RCC 7860 (cell line): ENCODE measurements at regions not wholly inside any gene's neighbourhood (a gene's known extent, or its start where the extent isn't known, plus 50 kb on each side); places are given as distances from the start of the nearest gene placed in this dataset.
A peak's percentile ranks its signal among the peaks of the same experiment; 100 is the strongest.
"Not testable (repeated sequence)": the region's sequence is repeated elsewhere in the genome, so short reads cannot be mapped to it uniquely, and the experiment has no call there.

Experiments
- DNase-seq: peaks from one replicate; pipeline ENCODE4 v3.0.0-alpha.2; 2015; ENCODE audit warnings: low spot score
- FAIRE-seq: peaks from 2 replicates; lab custom pipeline; 2012; peaks lifted over from hg19 to GRCh38; lab: Jason Lieb, UNC

GRCh38 chr12:62010973-62011372 lies 249.2 kb upstream of the USP15 start:
- FAIRE-seq, result not testable (repeated sequence)

GRCh38 chr12:62014330-62014729 lies 245.9 kb upstream of the USP15 start:
- FAIRE-seq, result no peak

More at GRCh38 chr12:62010973-62011372, 249.2 kb upstream of the USP15 start:
- DNase-seq, result not testable (repeated sequence)

GRCh38 chr12:62016021-62016420 lies 244.2 kb upstream of the USP15 start:
- FAIRE-seq, result no peak
- no peak for DNase-seq

More at GRCh38 chr12:62014330-62014729, 245.9 kb upstream of the USP15 start:
- no peak for DNase-seq

- DNase-seq, result no peak
- FAIRE-seq, result no peak
Observed at GRCh38 chr12:62021808-62022207, 238.4 kb upstream of the USP15 start.

- FAIRE-seq, result no peak
- no peak for DNase-seq
Observed at GRCh38 chr12:62028536-62028935, 231.7 kb upstream of the USP15 start.

GRCh38 chr12:62032870-62033269 lies 227.3 kb upstream of the USP15 start:
- no peak for DNase-seq
- no peak for FAIRE-seq

GRCh38 chr12:62044450-62045135 lies 215.6 kb upstream of the USP15 start:
- FAIRE-seq, result no peak
- no peak for DNase-seq

GRCh38 chr12:62045211-62045610 lies 215.0 kb upstream of the USP15 start:
- DNase-seq, result no peak

GRCh38 chr12:62050785-62051184 lies 209.4 kb upstream of the USP15 start:
- FAIRE-seq, result no peak
- no peak for DNase-seq

More at GRCh38 chr12:62045211-62045610, 215.0 kb upstream of the USP15 start:
- FAIRE-seq, result no peak

GRCh38 chr12:62069976-62070375 lies 190.2 kb upstream of the USP15 start:
- no peak for DNase-seq
- no peak for FAIRE-seq

- DNase-seq, result not testable (repeated sequence)
- FAIRE-seq, result peak; percentile 28
Observed at GRCh38 chr12:62073236-62073635, 187.0 kb upstream of the USP15 start.

- FAIRE-seq (no peak), DNase-seq (no peak)
Observed at GRCh38 chr12:62075870-62076269, 184.3 kb upstream of the USP15 start.

- no peak for FAIRE-seq
- no peak for DNase-seq
Observed at GRCh38 chr12:62078020-62078419, 182.2 kb upstream of the USP15 start.

- FAIRE-seq (no peak), DNase-seq (no peak)
Observed at GRCh38 chr12:62082448-62082847, 177.8 kb upstream of the USP15 start.

- DNase-seq, result no peak
- FAIRE-seq, result no peak
Observed at GRCh38 chr12:62098132-62098531, 162.1 kb upstream of the USP15 start.

GRCh38 chr12:62103748-62104147 lies 156.5 kb upstream of the USP15 start:
- DNase-seq, result no peak
- no peak for FAIRE-seq

- FAIRE-seq, result no peak
Observed at GRCh38 chr12:62106547-62107185, 153.5 kb upstream of the USP15 start.

GRCh38 chr12:62113366-62114011 lies 146.7 kb upstream of the USP15 start:
- FAIRE-seq (no peak), DNase-seq (no peak)

More at GRCh38 chr12:62106547-62107185, 153.5 kb upstream of the USP15 start:
- no peak for DNase-seq

GRCh38 chr12:62116986-62117385 lies 143.2 kb upstream of the USP15 start:
- FAIRE-seq, result no peak

GRCh38 chr12:62123721-62124203 lies 136.4 kb upstream of the USP15 start:
- FAIRE-seq, result no peak
- DNase-seq, result peak; percentile 17

More at GRCh38 chr12:62116986-62117385, 143.2 kb upstream of the USP15 start:
- DNase-seq, result no peak

GRCh38 chr12:62127516-62127915 lies 132.7 kb upstream of the USP15 start:
- FAIRE-seq, result no peak
- no peak for DNase-seq
